Hepatocyte (in vitro differentiated cells): ENCODE measurements at regions not wholly inside any gene's neighbourhood (a gene's known extent, or its start where the extent isn't known, plus 50 kb on each side); places are given as distances from the start of the nearest gene placed in this dataset.

Source experiments
- DNase-seq: peaks from one replicate; pipeline ENCODE4 v3.0.0-alpha.2; 2016; ENCODE audit warnings: low spot score
- H2AFZ ChIP-seq: fragments of 200-600 bp; sonication (generic); 2 replicates; pipeline ENCODE4 v1.6.0; 2016; ENCODE audit warnings: antibody characterized with exemption, mild to moderate bottlenecking
- H3K27ac ChIP-seq: fragments of 200-600 bp; sonication (generic); 2 replicates; pipeline ENCODE4 v1.5.1; 2016; ENCODE audit warnings: mild to moderate bottlenecking
- H3K27me3 ChIP-seq: fragments of 200-600 bp; sonication (generic); 2 replicates; pipeline ENCODE4 v1.6.1; 2016
- H3K36me3 ChIP-seq: fragments of 200-600 bp; sonication (generic); replicated peaks from 2 replicates; pipeline ENCODE4 v1.5.1; 2016; ENCODE audit warnings: low read depth; ENCODE audit not compliant: insufficient read depth
- H3K4me1 ChIP-seq: fragments of 200-600 bp; sonication (generic); 2 replicates; pipeline ENCODE4 v1.5.1; 2016; ENCODE audit warnings: mild to moderate bottlenecking, moderate library complexity; ENCODE audit not compliant: insufficient read depth
- H3K4me2 ChIP-seq: fragments of 200-600 bp; sonication (generic); 2 replicates; pipeline ENCODE4 v1.6.0; 2016
- H3K4me3 ChIP-seq: fragments of 200-600 bp; sonication (generic); 2 replicates; pipeline ENCODE4 v1.5.1; 2016; ENCODE audit warnings: mild to moderate bottlenecking
- H3K79me2 ChIP-seq: fragments of 200-600 bp; sonication (generic); 2 replicates; pipeline ENCODE4 v1.6.0; 2017; ENCODE audit warnings: mild to moderate bottlenecking
- H3K9me2 ChIP-seq: fragments of 200-600 bp; sonication (generic); replicated peaks from 2 replicates; pipeline ENCODE4 v1.6.0; 2017; ENCODE audit warnings: mild to moderate bottlenecking; ENCODE audit not compliant: insufficient read depth
- H3K9me3 ChIP-seq: fragments of 200-600 bp; sonication (generic); 2 replicates; pipeline ENCODE4 v1.5.1; 2016; ENCODE audit warnings: low read depth, mild to moderate bottlenecking
- H4K20me1 ChIP-seq: fragments of 200-600 bp; sonication (generic); 2 replicates; pipeline ENCODE4 v1.6.0; 2016; ENCODE audit warnings: mild to moderate bottlenecking; ENCODE audit not compliant: insufficient read depth, poor library complexity, severe bottlenecking
- EZH2 ChIP-seq: fragments of 200-600 bp; sonication (generic); IDR thresholded peaks from 2 replicates; pipeline ENCODE4 v1.6.1; 2016; ENCODE audit warnings: antibody characterized with exemption, mild to moderate bottlenecking, borderline replicate concordance
- EZH2phosphoT487 ChIP-seq: fragments of 200-600 bp; sonication (generic); IDR thresholded peaks from one replicate; pipeline ENCODE4 v1.6.1; 2018; ENCODE audit warnings: antibody characterized with exemption, mild to moderate bottlenecking, low read depth, moderate library complexity; ENCODE audit not compliant: unreplicated experiment, severe bottlenecking
- WGBS: methylation state at CpG from one replicate; pipeline ENCODE4 v1.1.6; 2016; ENCODE audit warnings: low lambda C conversion rate; ENCODE audit errors: missing lambda C conversion rate; 5-methylcytosine and 5-hydroxymethylcytosine counted together
- TF ChIP-seq, protein P1 (sequence below): fragments of 200-600 bp; sonication (generic); IDR thresholded peaks from 2 replicates; pipeline ENCODE4 v1.5.1; 2016; ENCODE audit warnings: antibody characterized with exemption, mild to moderate bottlenecking; ENCODE audit not compliant: poor library complexity

DNA sequence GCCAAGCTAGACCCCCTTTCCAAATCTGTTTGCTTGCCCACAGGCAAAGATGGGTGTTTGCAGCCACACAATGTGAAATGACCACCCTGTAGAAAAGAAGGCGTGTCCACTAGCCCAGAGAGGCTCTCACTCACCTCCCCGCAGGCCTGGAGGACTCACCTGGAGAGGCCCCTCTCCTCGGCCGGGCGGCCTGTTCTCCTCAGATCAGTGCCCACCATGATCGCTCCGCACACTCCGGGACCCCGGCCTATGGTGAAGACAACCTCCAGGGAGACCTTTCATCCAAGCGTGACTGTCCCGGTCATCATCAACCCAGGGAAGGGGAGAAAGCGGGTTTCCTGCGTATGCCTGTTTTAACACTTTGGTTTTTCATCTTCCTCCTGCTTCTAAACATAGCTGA lies 328.7 kb upstream of the SALL3 start:
- no peak for DNase-seq
- no peaks in the 10 kb centered on the region for H3K4me1 ChIP-seq
- no peak overlapping the region for H2AFZ ChIP-seq
- TF ChIP-seq EZH2phosphoT487 (no peak), EZH2 (no peak)
- TF ChIP-seq, protein P1, sequence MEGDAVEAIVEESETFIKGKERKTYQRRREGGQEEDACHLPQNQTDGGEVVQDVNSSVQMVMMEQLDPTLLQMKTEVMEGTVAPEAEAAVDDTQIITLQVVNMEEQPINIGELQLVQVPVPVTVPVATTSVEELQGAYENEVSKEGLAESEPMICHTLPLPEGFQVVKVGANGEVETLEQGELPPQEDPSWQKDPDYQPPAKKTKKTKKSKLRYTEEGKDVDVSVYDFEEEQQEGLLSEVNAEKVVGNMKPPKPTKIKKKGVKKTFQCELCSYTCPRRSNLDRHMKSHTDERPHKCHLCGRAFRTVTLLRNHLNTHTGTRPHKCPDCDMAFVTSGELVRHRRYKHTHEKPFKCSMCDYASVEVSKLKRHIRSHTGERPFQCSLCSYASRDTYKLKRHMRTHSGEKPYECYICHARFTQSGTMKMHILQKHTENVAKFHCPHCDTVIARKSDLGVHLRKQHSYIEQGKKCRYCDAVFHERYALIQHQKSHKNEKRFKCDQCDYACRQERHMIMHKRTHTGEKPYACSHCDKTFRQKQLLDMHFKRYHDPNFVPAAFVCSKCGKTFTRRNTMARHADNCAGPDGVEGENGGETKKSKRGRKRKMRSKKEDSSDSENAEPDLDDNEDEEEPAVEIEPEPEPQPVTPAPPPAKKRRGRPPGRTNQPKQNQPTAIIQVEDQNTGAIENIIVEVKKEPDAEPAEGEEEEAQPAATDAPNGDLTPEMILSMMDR, result no peak
- no peak overlapping the region for H3K4me3 ChIP-seq
- no peaks in the 10 kb centered on the region for H3K36me3 ChIP-seq
- H3K27me3 ChIP-seq, result no peaks in the 10 kb centered on the region
- H3K9me2 ChIP-seq, result no peaks in the 10 kb centered on the region
- H3K9me3 ChIP-seq, result no peaks in the 10 kb centered on the region
- no peaks in the 10 kb centered on the region for H4K20me1 ChIP-seq
- no peaks in the 10 kb centered on the region for H3K79me2 ChIP-seq
- no peak overlapping the region for H3K27ac ChIP-seq
- H3K4me2 ChIP-seq, result no peak overlapping the region
- 93% methylated on average over 13 of the region's 13 CpGs for WGBS

DNA sequence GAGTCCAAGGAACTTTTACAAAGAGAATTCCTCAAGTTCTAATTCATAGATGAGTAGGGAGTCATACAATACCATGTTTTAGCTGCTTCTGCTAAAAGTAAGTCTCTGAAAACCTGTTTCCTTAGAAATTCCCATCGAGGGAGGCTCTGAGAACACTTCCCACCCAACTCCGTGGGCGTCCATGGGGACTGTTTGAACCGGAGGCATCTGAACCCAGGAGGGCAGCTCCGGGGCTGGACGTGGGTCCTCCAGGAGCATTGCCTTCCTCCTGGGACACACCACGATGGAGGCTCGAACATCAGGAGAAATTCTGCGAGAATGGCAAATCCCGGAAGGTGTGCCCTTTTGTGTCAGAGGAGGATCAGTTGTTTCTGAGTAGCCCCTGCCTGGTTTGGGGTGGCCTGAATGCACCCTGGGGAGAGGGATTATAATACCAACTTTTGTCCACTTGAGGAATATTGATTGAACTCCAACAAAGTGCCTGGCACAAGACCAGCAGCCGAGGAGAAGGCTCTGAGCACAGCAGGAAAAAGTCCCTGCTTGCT lies 327.5 kb upstream of the SALL3 start:
- no peak overlapping the region for H3K4me3 ChIP-seq
- no peaks in the 10 kb centered on the region for H3K4me1 ChIP-seq
- TF ChIP-seq, protein P1, result no peak
- no peak for TF ChIP-seq EZH2
- no peak for TF ChIP-seq EZH2phosphoT487
- no peaks in the 10 kb centered on the region for H3K27me3 ChIP-seq
- H3K79me2 ChIP-seq, result no peaks in the 10 kb centered on the region
- H3K4me2 ChIP-seq, result no peak overlapping the region
- H3K9me3 ChIP-seq, result no peaks in the 10 kb centered on the region
- H2AFZ ChIP-seq, result no peak overlapping the region
- DNase-seq, result no peak
- H3K36me3 ChIP-seq, result no peaks in the 10 kb centered on the region
- WGBS, result 90% methylated on average over 11 of the region's 11 CpGs
- H4K20me1 ChIP-seq, result no peaks in the 10 kb centered on the region
- no peaks in the 10 kb centered on the region for H3K9me2 ChIP-seq
- no peak overlapping the region for H3K27ac ChIP-seq

DNA sequence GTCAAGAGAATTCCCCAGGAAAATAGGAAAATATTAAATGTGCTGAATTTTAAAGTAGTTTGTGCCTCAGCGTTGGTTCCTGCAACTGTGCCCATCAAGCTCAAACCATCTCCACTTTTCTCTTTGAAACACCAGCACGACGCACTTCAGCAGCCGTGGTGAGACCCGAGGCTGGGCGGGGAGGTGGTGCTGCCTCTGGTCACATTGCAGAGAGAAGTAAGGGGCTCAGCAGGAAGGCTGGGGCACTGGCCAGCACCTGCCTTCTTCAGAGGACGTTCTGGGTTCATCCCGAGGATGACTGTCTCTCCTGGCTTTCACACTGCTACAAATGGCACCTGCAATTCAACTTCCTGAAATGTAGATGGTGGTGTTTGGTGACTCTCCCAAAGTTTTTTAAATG lies 323.7 kb upstream of the SALL3 start:
- no peaks in the 10 kb centered on the region for H4K20me1 ChIP-seq
- TF ChIP-seq, protein P1, result no peak
- TF ChIP-seq EZH2 (no peak), EZH2phosphoT487 (no peak)
- H3K9me3 ChIP-seq, result no peaks in the 10 kb centered on the region
- no peaks in the 10 kb centered on the region for H3K36me3 ChIP-seq
- no peak overlapping the region for H3K4me2 ChIP-seq
- H3K4me3 ChIP-seq, result no peak overlapping the region
- H3K79me2 ChIP-seq, result no peaks in the 10 kb centered on the region
- no peak overlapping the region for H3K27ac ChIP-seq
- H2AFZ ChIP-seq, result no peak overlapping the region
- H3K4me1 ChIP-seq, result no peaks in the 10 kb centered on the region
- no peak for DNase-seq
- H3K9me2 ChIP-seq, result no peaks in the 10 kb centered on the region
- no peaks in the 10 kb centered on the region for H3K27me3 ChIP-seq
- WGBS, result 93% methylated on average over 8 of the region's 8 CpGs
